ENCODE measurements at regions not wholly inside any gene's neighbourhood (a gene's known extent, or its start where the extent isn't known, plus 50 kb on each side); places are given as distances from the start of the nearest gene placed in this dataset.

DNA sequence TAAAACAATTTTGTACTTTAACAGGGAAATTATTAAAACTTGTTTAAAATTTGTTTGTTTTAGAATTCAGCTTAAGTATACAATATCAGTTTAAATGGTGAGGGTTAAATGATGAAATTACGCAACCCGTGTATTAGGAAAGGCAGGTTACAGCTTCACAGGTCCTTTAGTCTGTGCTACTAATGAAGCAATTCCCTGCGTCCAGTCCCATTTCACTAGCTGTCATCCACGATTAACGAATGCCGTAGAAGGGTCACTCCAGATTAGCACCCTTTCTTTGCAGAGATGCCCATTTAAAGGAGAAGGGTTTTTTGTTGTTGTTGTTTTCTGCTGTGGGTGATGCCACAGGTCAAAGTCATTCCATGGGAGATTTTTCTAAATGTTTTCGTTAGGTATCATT lies 457.6 kb upstream of the SLC10A2 start:
- Histone ChIP-seq H3K4me1 (ENCODE audit: control insufficient read depth, insufficient read depth, low read length) (no peaks in the 10 kb centered on the region), H3K36me3 (ENCODE audit: control insufficient read depth in 2 of 2, insufficient read depth in 1 of 2, low read length in 2 of 2) (no peaks in the 10 kb centered on the region), H3K27ac (ENCODE audit: extremely low read depth, low read depth, low read length) (no peak overlapping the region), H3K4me3 (ENCODE audit: low read depth, low read length) (no peak overlapping the region), H3K9me3 (ENCODE audit: control insufficient read depth, insufficient read depth, low read depth, low read length) (no peaks in the 10 kb centered on the region)
- TF ChIP-seq GFI1B (tag by site-specific recombination; IDR thresholded peaks at IDR 0.05) (no peak), ZNF530 (tag by site-specific recombination; IDR thresholded peaks at IDR 0.05; ENCODE audit: low read depth) (no peak), WT1 (tag by site-specific recombination; IDR thresholded peaks at IDR 0.05) (no peak), SP3 (tag by site-specific recombination; IDR thresholded peaks at IDR 0.05) (no peak), IKZF3 (tag by site-specific recombination; IDR thresholded peaks at IDR 0.05) (no peak), ZNF830 (tag by site-specific recombination; IDR thresholded peaks at IDR 0.05; ENCODE audit: low read depth) (no peak), ZNF677 (tag by site-specific recombination; IDR thresholded peaks at IDR 0.05) (no peak), ZNF114 (tag by site-specific recombination; IDR thresholded peaks at IDR 0.05) (no peak), ZNF112 (tag by site-specific recombination; IDR thresholded peaks at IDR 0.05) (no peak)
- TF ChIP-seq, protein P1, sequence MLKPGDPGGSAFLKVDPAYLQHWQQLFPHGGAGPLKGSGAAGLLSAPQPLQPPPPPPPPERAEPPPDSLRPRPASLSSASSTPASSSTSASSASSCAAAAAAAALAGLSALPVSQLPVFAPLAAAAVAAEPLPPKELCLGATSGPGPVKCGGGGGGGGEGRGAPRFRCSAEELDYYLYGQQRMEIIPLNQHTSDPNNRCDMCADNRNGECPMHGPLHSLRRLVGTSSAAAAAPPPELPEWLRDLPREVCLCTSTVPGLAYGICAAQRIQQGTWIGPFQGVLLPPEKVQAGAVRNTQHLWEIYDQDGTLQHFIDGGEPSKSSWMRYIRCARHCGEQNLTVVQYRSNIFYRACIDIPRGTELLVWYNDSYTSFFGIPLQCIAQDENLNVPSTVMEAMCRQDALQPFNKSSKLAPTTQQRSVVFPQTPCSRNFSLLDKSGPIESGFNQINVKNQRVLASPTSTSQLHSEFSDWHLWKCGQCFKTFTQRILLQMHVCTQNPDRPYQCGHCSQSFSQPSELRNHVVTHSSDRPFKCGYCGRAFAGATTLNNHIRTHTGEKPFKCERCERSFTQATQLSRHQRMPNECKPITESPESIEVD (tag by site-specific recombination; IDR thresholded peaks at IDR 0.05): no peak
- CTCF ChIA-PET: interaction anchor here (0.6 kb wide), 1 partner anchor 654 kb away, joined by 3 read pairs; no protein-coding TSS in a partner anchor
- POLR2A ChIA-PET: interaction anchor here (0.7 kb wide), 1 partner anchor 21 kb away, joined by 3 read pairs; no protein-coding TSS in a partner anchor

DNA sequence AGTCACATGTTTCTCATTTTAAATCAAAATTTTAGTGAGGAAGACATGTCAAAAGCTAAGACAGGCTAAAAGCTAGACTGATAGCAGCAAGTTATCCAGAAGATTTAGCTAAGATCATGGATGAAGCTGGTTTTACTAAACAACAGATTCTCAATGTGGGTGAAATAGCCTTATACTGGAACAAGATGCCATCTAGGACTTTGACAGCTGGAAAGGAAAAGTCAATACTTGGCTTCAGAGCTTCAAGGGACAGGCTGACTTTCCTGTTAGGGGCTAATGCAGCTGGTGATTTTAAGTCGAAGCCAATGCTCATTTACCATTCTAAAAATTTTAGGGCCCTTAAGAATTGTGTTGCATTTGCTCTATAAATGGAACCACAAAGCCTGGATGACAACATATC lies 455.3 kb upstream of the SLC10A2 start:
- H3K9me3 ChIP-seq (ENCODE audit: control insufficient read depth, insufficient read depth, low read depth, low read length): no peaks in the 10 kb centered on the region
- H3K4me3 ChIP-seq (ENCODE audit: low read depth, low read length): no peak overlapping the region
- H3K4me1 ChIP-seq (ENCODE audit: control insufficient read depth, insufficient read depth, low read length): no peaks in the 10 kb centered on the region
- H3K27ac ChIP-seq (ENCODE audit: extremely low read depth, low read depth, low read length): no peak overlapping the region
- TF ChIP-seq ZNF555 (tag by site-specific recombination; conservative IDR thresholded peaks at IDR 0.05): no peak
- TF ChIP-seq, protein P2, sequence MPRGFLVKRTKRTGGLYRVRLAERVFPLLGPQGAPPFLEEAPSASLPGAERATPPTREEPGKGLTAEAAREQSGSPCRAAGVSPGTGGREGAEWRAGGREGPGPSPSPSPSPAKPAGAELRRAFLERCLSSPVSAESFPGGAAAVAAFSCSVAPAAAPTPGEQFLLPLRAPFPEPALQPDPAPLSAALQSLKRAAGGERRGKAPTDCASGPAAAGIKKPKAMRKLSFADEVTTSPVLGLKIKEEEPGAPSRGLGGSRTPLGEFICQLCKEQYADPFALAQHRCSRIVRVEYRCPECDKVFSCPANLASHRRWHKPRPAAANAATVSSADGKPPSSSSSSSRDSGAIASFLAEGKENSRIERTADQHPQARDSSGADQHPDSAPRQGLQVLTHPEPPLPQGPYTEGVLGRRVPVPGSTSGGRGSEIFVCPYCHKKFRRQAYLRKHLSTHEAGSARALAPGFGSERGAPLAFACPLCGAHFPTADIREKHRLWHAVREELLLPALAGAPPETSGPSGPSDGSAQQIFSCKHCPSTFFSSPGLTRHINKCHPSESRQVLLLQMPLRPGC (tag by site-specific recombination; IDR thresholded peaks at IDR 0.05): no peak
- TF ChIP-seq ZNF10 (tag by site-specific recombination; IDR thresholded peaks at IDR 0.05): no peak
- TF ChIP-seq ZNF48 (tag by site-specific recombination; IDR thresholded peaks at IDR 0.05): no peak
- no peak for TF ChIP-seq ZNF830 (tag by site-specific recombination; IDR thresholded peaks at IDR 0.05; ENCODE audit: low read depth)
- no peak for TF ChIP-seq ZNF658 (tag by site-specific recombination; IDR thresholded peaks at IDR 0.05)
- TF ChIP-seq, protein P3, sequence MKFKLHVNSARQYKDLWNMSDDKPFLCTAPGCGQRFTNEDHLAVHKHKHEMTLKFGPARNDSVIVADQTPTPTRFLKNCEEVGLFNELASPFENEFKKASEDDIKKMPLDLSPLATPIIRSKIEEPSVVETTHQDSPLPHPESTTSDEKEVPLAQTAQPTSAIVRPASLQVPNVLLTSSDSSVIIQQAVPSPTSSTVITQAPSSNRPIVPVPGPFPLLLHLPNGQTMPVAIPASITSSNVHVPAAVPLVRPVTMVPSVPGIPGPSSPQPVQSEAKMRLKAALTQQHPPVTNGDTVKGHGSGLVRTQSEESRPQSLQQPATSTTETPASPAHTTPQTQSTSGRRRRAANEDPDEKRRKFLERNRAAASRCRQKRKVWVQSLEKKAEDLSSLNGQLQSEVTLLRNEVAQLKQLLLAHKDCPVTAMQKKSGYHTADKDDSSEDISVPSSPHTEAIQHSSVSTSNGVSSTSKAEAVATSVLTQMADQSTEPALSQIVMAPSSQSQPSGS (tag by site-specific recombination; IDR thresholded peaks at IDR 0.05; ENCODE audit: low read depth): no peak
- TF ChIP-seq, protein P4, sequence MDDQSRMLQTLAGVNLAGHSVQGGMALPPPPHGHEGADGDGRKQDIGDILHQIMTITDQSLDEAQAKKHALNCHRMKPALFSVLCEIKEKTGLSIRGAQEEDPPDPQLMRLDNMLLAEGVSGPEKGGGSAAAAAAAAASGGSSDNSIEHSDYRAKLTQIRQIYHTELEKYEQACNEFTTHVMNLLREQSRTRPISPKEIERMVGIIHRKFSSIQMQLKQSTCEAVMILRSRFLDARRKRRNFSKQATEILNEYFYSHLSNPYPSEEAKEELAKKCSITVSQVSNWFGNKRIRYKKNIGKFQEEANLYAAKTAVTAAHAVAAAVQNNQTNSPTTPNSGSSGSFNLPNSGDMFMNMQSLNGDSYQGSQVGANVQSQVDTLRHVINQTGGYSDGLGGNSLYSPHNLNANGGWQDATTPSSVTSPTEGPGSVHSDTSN (CRISPR knock-in tag; IDR thresholded peaks at IDR 0.05): no peak
- no peak for TF ChIP-seq ZNF544 (tag by site-specific recombination; IDR thresholded peaks at IDR 0.05)
- TF ChIP-seq, protein P5, sequence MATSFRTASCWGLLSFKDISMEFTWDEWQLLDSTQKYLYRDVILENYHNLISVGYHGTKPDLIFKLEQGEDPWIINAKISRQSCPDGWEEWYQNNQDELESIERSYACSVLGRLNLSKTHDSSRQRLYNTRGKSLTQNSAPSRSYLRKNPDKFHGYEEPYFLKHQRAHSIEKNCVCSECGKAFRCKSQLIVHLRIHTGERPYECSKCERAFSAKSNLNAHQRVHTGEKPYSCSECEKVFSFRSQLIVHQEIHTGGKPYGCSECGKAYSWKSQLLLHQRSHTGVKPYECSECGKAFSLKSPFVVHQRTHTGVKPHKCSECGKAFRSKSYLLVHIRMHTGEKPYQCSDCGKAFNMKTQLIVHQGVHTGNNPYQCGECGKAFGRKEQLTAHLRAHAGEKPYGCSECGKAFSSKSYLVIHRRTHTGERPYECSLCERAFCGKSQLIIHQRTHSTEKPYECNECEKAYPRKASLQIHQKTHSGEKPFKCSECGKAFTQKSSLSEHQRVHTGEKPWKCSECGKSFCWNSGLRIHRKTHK (tag by site-specific recombination; IDR thresholded peaks at IDR 0.05): no peak
- no peak for TF ChIP-seq ZNF184 (tag by site-specific recombination; IDR thresholded peaks at IDR 0.05)
- TF ChIP-seq ZBTB48 (tag by site-specific recombination; IDR thresholded peaks at IDR 0.05): no peak
- TF ChIP-seq TRIM28 (IDR thresholded peaks at IDR 0.05; ENCODE audit: borderline replicate concordance, low read length): no peak
- no peak for TF ChIP-seq ZNF174 (tag by site-specific recombination; IDR thresholded peaks at IDR 0.05)
- no peak for TF ChIP-seq ZFP69B (tag by site-specific recombination; IDR thresholded peaks at IDR 0.05)
- TF ChIP-seq ZNF624 (tag by site-specific recombination; IDR thresholded peaks at IDR 0.05): no peak
- no peak for TF ChIP-seq FEZF1 (tag by site-specific recombination; IDR thresholded peaks at IDR 0.05)
- TF ChIP-seq SP3 (tag by site-specific recombination; IDR thresholded peaks at IDR 0.05): no peak
- no peak for TF ChIP-seq ZNF202 (tag by site-specific recombination; IDR thresholded peaks at IDR 0.05; ENCODE audit: borderline replicate concordance)
- TF ChIP-seq ZNF394 (tag by site-specific recombination; IDR thresholded peaks at IDR 0.05; ENCODE audit: borderline replicate concordance): no peak
- CTCF ChIA-PET: no interaction called here
- POLR2A ChIA-PET: no interaction called here
- no peaks in the 10 kb centered on the region for H3K36me3 ChIP-seq (ENCODE audit: control insufficient read depth in 2 of 2, insufficient read depth in 1 of 2, low read length in 2 of 2)
